GM20000 (cell line): ENCODE measurements at regions not wholly inside any gene's neighbourhood (a gene's known extent, or its start where the extent isn't known, plus 50 kb on each side); places are given as distances from the start of the nearest gene placed in this dataset.

Experiments
- DNase-seq: peaks from one replicate; pipeline ENCODE4 v3.0.0; 2012; ENCODE audit warnings: low spot score
- CTCF ChIP-seq: IDR thresholded peaks from 2 replicates; pipeline ENCODE4 v1.5.1; 2012; ENCODE audit warnings: mild to moderate bottlenecking, control low read depth; ENCODE audit errors: extremely low read depth, missing control alignments

- no peak for TF ChIP-seq CTCF
- no peak for DNase-seq
Observed at GRCh38 chr5:75002271-75002670, 50.1 kb downstream of the GCNT4 start.

- no peak for DNase-seq
- no peak for TF ChIP-seq CTCF
Observed at GRCh38 chr5:74995926-74996325, 56.4 kb downstream of the GCNT4 start.

- no peak for DNase-seq
Observed at GRCh38 chr5:74994826-74995225, 57.5 kb downstream of the GCNT4 start.

DNA sequence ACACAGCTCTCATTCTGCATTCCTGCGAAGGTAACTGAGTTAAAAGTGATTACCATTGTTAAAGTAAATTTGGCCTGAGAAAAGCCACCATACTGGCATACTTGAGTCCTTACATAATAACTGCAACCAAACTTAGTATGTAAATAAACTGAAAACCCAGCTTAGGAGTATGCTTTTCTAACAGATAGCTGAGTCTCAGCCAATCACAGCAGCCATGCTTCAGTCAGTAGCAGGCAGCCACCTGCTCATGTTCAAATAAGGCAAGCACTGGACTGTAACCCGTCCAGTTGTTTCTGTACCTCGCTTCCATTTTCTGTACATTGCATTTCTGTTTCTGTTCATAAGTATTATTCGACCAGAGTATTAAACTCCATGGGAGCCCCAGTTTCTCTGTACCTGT, 58.6 kb downstream of the GCNT4 start:
- no peak for TF ChIP-seq CTCF
- DNase-seq = no peak

More at GRCh38 chr5:74994826-74995225, 57.5 kb downstream of the GCNT4 start:
- TF ChIP-seq CTCF = no peak

GRCh38 chr5:74992791-74993190, 59.6 kb downstream of the GCNT4 start:
- no peak for DNase-seq
- no peak for TF ChIP-seq CTCF

DNA sequence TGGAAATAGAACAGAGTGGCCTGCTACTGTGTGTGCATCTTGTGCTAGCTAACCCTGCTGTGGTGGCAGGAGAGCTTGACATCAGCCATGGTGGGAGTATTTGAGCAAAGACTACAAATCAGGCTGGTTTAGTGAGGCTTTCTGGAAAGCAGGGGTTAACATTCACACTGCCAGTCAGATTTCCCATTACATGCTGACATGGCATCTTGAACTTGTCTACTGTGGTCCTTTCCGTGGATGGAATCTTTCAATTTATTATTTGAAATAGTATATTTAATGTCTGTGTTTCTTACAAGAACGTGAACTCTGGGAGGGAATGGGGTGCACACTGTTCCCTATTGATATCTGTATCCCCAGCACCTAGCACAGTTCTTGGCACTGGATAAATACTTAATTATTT, 60.8 kb downstream of the GCNT4 start:
- TF ChIP-seq CTCF = no peak
- no peak for DNase-seq

- TF ChIP-seq CTCF = no peak
- no peak for DNase-seq
Observed at GRCh38 chr5:74990194-74990593, 62.2 kb downstream of the GCNT4 start.
